ENCODE measurements at regions not wholly inside any gene's neighbourhood (a gene's known extent, or its start where the extent isn't known, plus 50 kb on each side); places are given as distances from the start of the nearest gene placed in this dataset.

DNA sequence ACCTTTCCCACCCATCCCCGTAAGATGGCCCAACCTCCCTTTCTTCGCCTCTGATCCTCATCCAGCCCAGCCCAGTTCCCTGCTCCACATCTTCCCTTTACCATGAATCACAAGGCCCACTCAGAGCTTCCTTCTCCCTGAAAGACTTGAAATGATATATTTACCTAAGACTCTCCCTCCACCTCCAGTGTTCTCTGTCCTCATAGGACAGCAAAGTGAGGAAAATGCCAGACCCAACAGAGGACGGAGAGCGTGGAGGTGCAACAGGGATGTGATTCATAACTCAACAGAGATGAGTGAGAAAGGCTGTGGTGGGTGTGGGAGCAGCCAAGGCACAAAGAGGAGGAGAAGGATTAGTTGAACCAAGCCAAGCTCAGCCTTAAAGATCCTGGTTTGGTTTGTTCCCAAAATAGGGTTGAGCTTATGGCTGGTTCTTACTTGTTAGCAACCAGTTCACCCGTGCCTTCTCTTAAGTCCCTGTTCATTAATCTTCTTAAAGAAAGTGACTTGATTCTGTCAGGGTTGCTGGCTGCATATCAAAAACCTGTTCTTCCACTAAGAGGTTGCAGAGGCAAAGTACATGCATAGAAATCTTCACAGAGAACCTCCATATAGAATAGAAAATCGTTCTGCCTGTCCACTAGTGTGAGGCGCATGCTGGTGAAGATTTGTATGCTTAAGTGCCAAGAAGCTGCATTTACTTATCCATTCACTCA lies 183.2 kb downstream of the ACTL7B start:
- Histone ChIP-seq H3K9me3 (no peaks in the 10 kb centered on the region), H3K4me1 (no peaks in the 10 kb centered on the region), H3K4me3 (no peak overlapping the region), H3K27me3 (no peaks in the 10 kb centered on the region), H3K27ac (no peak overlapping the region), H3K36me3 (no peaks in the 10 kb centered on the region)
- DNase-seq (ENCODE audit: low spot score) = peak; percentile 34
- TF ChIP-seq, protein P1, sequence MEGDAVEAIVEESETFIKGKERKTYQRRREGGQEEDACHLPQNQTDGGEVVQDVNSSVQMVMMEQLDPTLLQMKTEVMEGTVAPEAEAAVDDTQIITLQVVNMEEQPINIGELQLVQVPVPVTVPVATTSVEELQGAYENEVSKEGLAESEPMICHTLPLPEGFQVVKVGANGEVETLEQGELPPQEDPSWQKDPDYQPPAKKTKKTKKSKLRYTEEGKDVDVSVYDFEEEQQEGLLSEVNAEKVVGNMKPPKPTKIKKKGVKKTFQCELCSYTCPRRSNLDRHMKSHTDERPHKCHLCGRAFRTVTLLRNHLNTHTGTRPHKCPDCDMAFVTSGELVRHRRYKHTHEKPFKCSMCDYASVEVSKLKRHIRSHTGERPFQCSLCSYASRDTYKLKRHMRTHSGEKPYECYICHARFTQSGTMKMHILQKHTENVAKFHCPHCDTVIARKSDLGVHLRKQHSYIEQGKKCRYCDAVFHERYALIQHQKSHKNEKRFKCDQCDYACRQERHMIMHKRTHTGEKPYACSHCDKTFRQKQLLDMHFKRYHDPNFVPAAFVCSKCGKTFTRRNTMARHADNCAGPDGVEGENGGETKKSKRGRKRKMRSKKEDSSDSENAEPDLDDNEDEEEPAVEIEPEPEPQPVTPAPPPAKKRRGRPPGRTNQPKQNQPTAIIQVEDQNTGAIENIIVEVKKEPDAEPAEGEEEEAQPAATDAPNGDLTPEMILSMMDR (IDR thresholded peaks at IDR 0.05) = no peak

DNA sequence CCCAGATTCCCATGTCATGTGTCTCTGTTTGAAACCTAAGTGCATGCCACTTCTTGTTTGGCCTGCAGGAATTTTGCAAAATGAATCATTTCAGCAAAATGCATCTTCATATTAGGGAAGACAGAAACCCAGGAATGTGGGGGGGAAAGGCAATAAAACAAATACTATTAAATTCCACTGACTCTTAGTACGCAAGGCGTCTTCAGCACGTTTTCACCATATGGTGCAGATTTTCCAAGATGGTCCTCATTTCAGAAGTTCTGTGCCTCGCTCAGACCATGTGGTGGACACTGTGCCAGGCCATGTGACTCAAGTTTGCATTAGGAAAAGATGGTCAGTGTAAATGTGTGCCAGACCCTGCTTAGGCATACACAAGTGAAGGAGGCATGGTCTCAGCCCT lies 184.0 kb downstream of the ACTL7B start:
- TF ChIP-seq, protein P1 (IDR thresholded peaks at IDR 0.05) = no peak
- Histone ChIP-seq H3K4me1 (no peaks in the 10 kb centered on the region), H3K36me3 (no peaks in the 10 kb centered on the region), H3K27ac (no peak overlapping the region), H3K27me3 (no peaks in the 10 kb centered on the region), H3K9me3 (no peaks in the 10 kb centered on the region), H3K4me3 (no peak overlapping the region)
- DNase-seq (ENCODE audit: low spot score) = no peak

DNA sequence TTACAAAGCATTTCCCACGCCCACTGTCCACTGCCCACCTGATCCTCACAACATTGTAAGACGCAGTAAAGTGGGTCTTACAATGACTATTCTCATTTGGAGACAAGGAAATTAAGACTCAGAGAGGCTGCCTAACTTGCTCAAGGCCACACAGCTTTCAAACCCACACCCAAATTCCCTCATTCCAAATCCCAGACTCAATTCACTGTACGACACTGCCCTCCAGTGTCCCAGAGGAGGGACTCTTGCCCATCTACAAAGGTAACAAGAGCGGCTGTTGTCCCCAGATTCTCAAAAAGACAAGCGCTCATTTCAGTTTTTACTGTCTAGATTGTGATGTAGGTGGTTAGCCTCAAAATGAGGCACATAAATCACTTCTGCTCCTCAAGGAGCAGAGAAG lies 184.6 kb downstream of the ACTL7B start:
- TF ChIP-seq, protein P1 (IDR thresholded peaks at IDR 0.05) = no peak
- no peaks in the 10 kb centered on the region for H3K9me3 ChIP-seq
- no peak overlapping the region for H3K4me3 ChIP-seq
- no peak overlapping the region for H3K27ac ChIP-seq
- H3K4me1 ChIP-seq = no peaks in the 10 kb centered on the region
- peak; percentile 47 for DNase-seq (ENCODE audit: low spot score)
- no peaks in the 10 kb centered on the region for H3K36me3 ChIP-seq
- H3K27me3 ChIP-seq = no peaks in the 10 kb centered on the region

DNA sequence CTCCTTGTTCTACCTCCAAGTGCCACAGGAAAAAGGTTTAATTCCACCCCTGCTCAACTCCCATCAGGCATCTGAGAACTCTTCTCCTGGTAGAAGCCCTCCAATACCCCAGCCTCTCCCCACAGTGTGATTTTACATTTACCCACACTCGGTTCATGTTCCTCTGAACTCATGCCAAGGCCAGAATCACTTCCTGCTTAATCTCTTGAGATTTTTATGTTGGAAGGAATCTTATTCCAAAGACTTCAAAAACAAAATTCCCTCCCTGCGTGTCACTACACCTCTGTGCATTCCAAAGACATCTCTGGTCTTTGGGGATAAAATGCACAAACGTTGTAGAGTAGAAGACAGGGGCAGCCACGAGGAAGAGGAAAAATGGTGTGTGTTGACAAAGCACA lies 186.8 kb downstream of the ACTL7B start:
- Histone ChIP-seq H3K4me3 (no peak overlapping the region), H3K27me3 (no peaks in the 10 kb centered on the region), H3K4me1 (no peaks in the 10 kb centered on the region), H3K27ac (no peak overlapping the region), H3K36me3 (no peaks in the 10 kb centered on the region), H3K9me3 (no peaks in the 10 kb centered on the region)
- TF ChIP-seq, protein P1 (IDR thresholded peaks at IDR 0.05) = no peak
- no peak for DNase-seq (ENCODE audit: low spot score)

DNA sequence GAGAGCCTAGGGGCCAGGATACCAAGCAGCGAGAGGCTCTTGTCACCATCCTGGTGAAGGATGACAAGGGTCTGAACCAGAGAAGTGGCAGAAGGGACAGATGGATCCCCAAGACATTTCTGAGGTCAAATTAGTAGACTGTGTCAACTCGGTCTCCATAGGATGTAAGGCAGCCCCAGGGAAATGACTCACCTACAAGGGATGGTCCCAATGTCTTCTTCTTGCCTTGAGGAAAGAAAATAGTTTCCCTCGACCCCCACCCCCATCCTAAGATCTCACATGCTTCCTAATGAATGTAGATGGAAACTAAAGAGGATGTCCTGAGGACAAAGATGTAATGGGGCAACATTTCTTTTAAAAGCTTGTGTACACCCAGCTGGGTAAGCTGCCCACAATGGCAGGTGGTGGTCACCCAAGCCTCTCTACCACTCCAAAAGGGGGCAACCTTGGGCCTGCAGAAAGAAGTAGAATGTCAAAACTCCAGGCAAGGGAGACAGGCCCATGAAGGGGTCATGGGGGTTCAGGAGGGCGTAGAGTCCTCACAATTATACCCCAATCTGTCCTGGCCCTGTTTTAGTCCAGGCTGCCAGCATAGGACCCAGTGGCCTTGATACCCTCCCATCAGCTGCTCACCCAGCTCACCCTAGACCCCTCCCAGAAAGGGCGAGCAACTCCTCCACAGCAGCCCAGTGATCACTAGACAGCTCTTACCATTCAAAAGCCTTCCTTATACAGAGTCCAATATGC lies 187.4 kb downstream of the ACTL7B start:
- peak; percentile 32 for DNase-seq (ENCODE audit: low spot score)
- no peak overlapping the region for H3K4me3 ChIP-seq
- H3K9me3 ChIP-seq = no peaks in the 10 kb centered on the region
- no peaks in the 10 kb centered on the region for H3K4me1 ChIP-seq
- H3K36me3 ChIP-seq = no peaks in the 10 kb centered on the region
- TF ChIP-seq, protein P1 (IDR thresholded peaks at IDR 0.05) = no peak
- H3K27ac ChIP-seq = no peak overlapping the region
- H3K27me3 ChIP-seq = no peaks in the 10 kb centered on the region
